Lower lobe of right lung (tissue), 2 donors: ENCODE measurements at regions not wholly inside any gene's neighbourhood (a gene's known extent, or its start where the extent isn't known, plus 50 kb on each side); places are given as distances from the start of the nearest gene placed in this dataset.

Experiments used
- ATAC-seq, 2 donors: fragments of 200-7000 bp; cut with Tn5 transposase; one replicate each; pipeline ENCODE4 v1.9.1; 2020 to 2022; ENCODE audit warnings: mild to moderate bottlenecking in 2 of 2, moderate library complexity in 2 of 2
- DNase-seq: peaks from one replicate; pipeline ENCODE4 v3.0.0-alpha.2; 2020
- H3K27ac ChIP-seq: fragments of 200-600 bp; one replicate; pipeline ENCODE4 v1.8.0; 2022
- H3K27me3 ChIP-seq: fragments of 200-600 bp; one replicate; pipeline ENCODE4 v1.8.0; 2022; ENCODE audit warnings: low read depth
- H3K36me3 ChIP-seq: fragments of 200-600 bp; one replicate; pipeline ENCODE4 v1.8.0; 2022; ENCODE audit warnings: mild to moderate bottlenecking
- H3K4me1 ChIP-seq: fragments of 200-600 bp; one replicate; pipeline ENCODE4 v1.8.0; 2022
- H3K4me3 ChIP-seq: fragments of 200-600 bp; one replicate; pipeline ENCODE4 v1.8.0; 2022; ENCODE audit warnings: mild to moderate bottlenecking
- H3K9me3 ChIP-seq: fragments of 200-600 bp; one replicate; pipeline ENCODE4 v1.8.0; 2022
- CTCF ChIP-seq: fragments of 200-600 bp; IDR thresholded peaks from one replicate; pipeline ENCODE4 v1.8.0; 2022; ENCODE audit warnings: antibody characterized with exemption, mild to moderate bottlenecking
- intact Hi-C: fragments of 100-400 bp; cut with DNase I; formaldehyde crosslinking; loops from one replicate; pipeline ENCODE4 v1.11.0; 2022
- donor health status: DM: no; HTN: yes; CAD: no; lungs with severe emphysema.

- no peak overlapping the region for H3K27ac ChIP-seq
- no peak for ATAC-seq
Observed at GRCh38 chr12:126210448-126210847, 1145.2 kb downstream of the AACS start.

GRCh38 chr12:126212824-126213223, 1147.6 kb downstream of the AACS start:
- DNase-seq, result no peak
- TF ChIP-seq CTCF, result no peak
- intact Hi-C loops, result no loop called here
- no peak overlapping the region for H3K27ac ChIP-seq
- no peaks in the 10 kb centered on the region for H3K27me3 ChIP-seq
- H3K4me1 ChIP-seq, result no peaks in the 10 kb centered on the region
- H3K36me3 ChIP-seq, result no peaks in the 10 kb centered on the region
- ATAC-seq, result no peak
- no peaks in the 10 kb centered on the region for H3K9me3 ChIP-seq
- H3K4me3 ChIP-seq, result no peak overlapping the region

More at GRCh38 chr12:126210448-126210847, 1145.2 kb downstream of the AACS start:
- Histone ChIP-seq H3K27me3 (no peaks in the 10 kb centered on the region), H3K36me3 (no peaks in the 10 kb centered on the region), H3K4me3 (no peak overlapping the region), H3K4me1 (no peaks in the 10 kb centered on the region), H3K9me3 (no peaks in the 10 kb centered on the region)
- no peak for TF ChIP-seq CTCF
- intact Hi-C loops, result no loop called here
- DNase-seq, result no peak

- Histone ChIP-seq H3K4me1 (no peaks in the 10 kb centered on the region), H3K27me3 (no peaks in the 10 kb centered on the region), H3K36me3 (no peaks in the 10 kb centered on the region), H3K4me3 (no peak overlapping the region), H3K9me3 (no peaks in the 10 kb centered on the region), H3K27ac (no peak overlapping the region)
- TF ChIP-seq CTCF, result no peak
- DNase-seq (no peak), ATAC-seq (no peak)
- intact Hi-C loops, result no loop called here
Observed at GRCh38 chr12:126218697-126219096, 1153.5 kb downstream of the AACS start.

- Histone ChIP-seq H3K4me1 (no peaks in the 10 kb centered on the region), H3K27ac (no peak overlapping the region), H3K4me3 (no peak overlapping the region), H3K27me3 (no peaks in the 10 kb centered on the region), H3K9me3 (no peaks in the 10 kb centered on the region), H3K36me3 (no peaks in the 10 kb centered on the region)
- no peak for TF ChIP-seq CTCF
- DNase-seq (no peak), ATAC-seq (no peak)
- intact Hi-C loops, result no loop called here
Observed at GRCh38 chr12:126219139-126219538, 1153.9 kb downstream of the AACS start.

GRCh38 chr12:126219654-126220279, 1154.5 kb downstream of the AACS start:
- H3K4me3 ChIP-seq, result no peak overlapping the region
- no peak for TF ChIP-seq CTCF
- intact Hi-C loops, result no loop called here
- no peaks in the 10 kb centered on the region for H3K27me3 ChIP-seq
- H3K4me1 ChIP-seq, result no peaks in the 10 kb centered on the region
- H3K36me3 ChIP-seq, result no peaks in the 10 kb centered on the region
- no peaks in the 10 kb centered on the region for H3K9me3 ChIP-seq
- ATAC-seq (no peak), DNase-seq (no peak)
- H3K27ac ChIP-seq, result no peak overlapping the region
